ENCODE measurements at regions not wholly inside any gene's neighbourhood (a gene's known extent, or its start where the extent isn't known, plus 50 kb on each side); places are given as distances from the start of the nearest gene placed in this dataset.
"Not testable (repeated sequence)": the region's sequence is repeated elsewhere in the genome, so short reads cannot be mapped to it uniquely, and the experiment has no call there.

GRCh38 chr14:106380740-106381139, 854.4 kb downstream of the TMEM121 start (continued):
- TF ChIP-seq ATF2 (IDR thresholded peaks at IDR 0.05; ENCODE audit: low read length) = no peak
- TF ChIP-seq MAFK (IDR thresholded peaks at IDR 0.05; ENCODE audit: low read depth, low read length) = no peak
- TF ChIP-seq BRCA1 (IDR thresholded peaks at IDR 0.05; ENCODE audit: low read depth, low read length) = no peak
- no peak for TF ChIP-seq PHF8 (conservative IDR thresholded peaks at IDR 0.05; ENCODE audit: low read depth, low read length)
- TF ChIP-seq HDAC2 (IDR thresholded peaks at IDR 0.05; ENCODE audit: borderline replicate concordance in 1 of 2, low read depth in 2 of 2, low read length in 2 of 2) = no peak
- TF ChIP-seq RBBP5 (IDR thresholded peaks at IDR 0.05; ENCODE audit: borderline replicate concordance, low read depth, low read length) = no peak

GRCh38 chr14:106389186-106389585, 862.8 kb downstream of the TMEM121 start:
- not testable (repeated sequence) for H2BK20ac ChIP-seq (ENCODE audit: low read length)

More at GRCh38 chr14:106389186-106389585, 862.8 kb downstream of the TMEM121 start:
- CTCF ChIA-PET (ENCODE audit: partially characterized antibody); H4K8ac ChIP-seq (ENCODE audit: extremely low read depth, insufficient read depth, low read length); H4K20me1 ChIP-seq (replicated peaks in 1 of 2; ENCODE audit: control insufficient read depth in 1 of 2, insufficient read depth in 2 of 2, low read length in 2 of 2); H3K23me2 ChIP-seq (ENCODE audit: low read depth, low read length); H2BK5ac ChIP-seq (ENCODE audit: low read depth, low read length); FAIRE-seq; H4K5ac ChIP-seq (ENCODE audit: insufficient read length, low read depth, low read length); DNase-seq (ENCODE audit: low read depth in 1 of 2, low spot score in 2 of 2); H3K4me3 ChIP-seq (ENCODE audit: extremely low read depth in 1 of 4, insufficient read depth in 2 of 4, low read depth in 3 of 4, low read length in 4 of 4); H2AFZ ChIP-seq (ENCODE audit: low read length); H3K18ac ChIP-seq (ENCODE audit: extremely low read depth, low read length); H3K79me1 ChIP-seq (ENCODE audit: low read depth, low read length); H3K79me2 ChIP-seq (ENCODE audit: control insufficient read depth in 1 of 2, insufficient read depth in 2 of 2, low read length in 2 of 2); H3K14ac ChIP-seq (ENCODE audit: insufficient read length); H3K9ac ChIP-seq (replicated peaks in 1 of 4; ENCODE audit: extremely low read depth in 1 of 4, low read depth in 3 of 4, low read length in 3 of 4); H3K4me1 ChIP-seq (replicated peaks in 1 of 4; ENCODE audit: control insufficient read depth in 3 of 4, insufficient read depth in 4 of 4, low read length in 3 of 4); H2BK12ac ChIP-seq (ENCODE audit: low read depth, low read length); H3K27ac ChIP-seq (ENCODE audit: low read depth, low read length); H2BK15ac ChIP-seq (ENCODE audit: low read length); H2AK5ac ChIP-seq (ENCODE audit: low read depth, low read length); H3K36me3 ChIP-seq (ENCODE audit: control insufficient read depth in 2 of 4, insufficient read depth in 4 of 4, low read length in 3 of 4); POLR2A ChIA-PET (ENCODE audit: partially characterized antibody); H3K4me2 ChIP-seq (ENCODE audit: insufficient read depth in 1 of 2, low read depth in 2 of 2, low read length in 2 of 2); H4K91ac ChIP-seq (replicated peaks; ENCODE audit: insufficient read length, low read length); H3K4ac ChIP-seq (replicated peaks; ENCODE audit: insufficient read length, low read depth, low read length); H3K56ac ChIP-seq (replicated peaks; ENCODE audit: insufficient read length, low read depth, low read length); H2BK120ac ChIP-seq (replicated peaks; ENCODE audit: low read depth, low read length); H3K27me3 ChIP-seq (replicated peaks in 1 of 4; ENCODE audit: control insufficient read depth in 3 of 4, extremely low read depth in 1 of 4, insufficient read depth in 3 of 4, low read length in 3 of 4); H3K23ac ChIP-seq (ENCODE audit: insufficient read length): not testable (repeated sequence)
- WGBS, 2 experiments (ENCODE audit: extremely low coverage in 1 of 2, insufficient coverage in 1 of 2, insufficient read length in 1 of 2, insufficient replicate concordance in 2 of 2, low coverage in 1 of 2, low lambda C conversion rate in 2 of 2, missing lambda C conversion rate in 1 of 2) = 77% methylated on average over 9 of the region's 9 CpGs; no CpG with 5 or more reads in 1 of the 2 experiments
- H3K9me3 ChIP-seq (ENCODE audit: insufficient read depth in 2 of 2, low read depth in 1 of 2, low read length in 1 of 2) = peaks cover 41 to 73% of the 10 kb centered on the region in 2 experiments

All from H1 (cell line).